GM23338 (cell line): ENCODE measurements at regions not wholly inside any gene's neighbourhood (a gene's known extent, or its start where the extent isn't known, plus 50 kb on each side); places are given as distances from the start of the nearest gene placed in this dataset.

Source experiments
- ATAC-seq: fragments of 200-7000 bp; cut with Tn5 transposase; 3 replicates; pipeline ENCODE4 v1.9.1; 2020
- DNase-seq: peaks from one replicate; pipeline ENCODE4 v3.0.0-alpha.2; 2015; ENCODE audit warnings: low spot score
- H2AFZ ChIP-seq: fragments of 200-600 bp; sonication (generic); 2 replicates; pipeline ENCODE4 v1.8.0; 2016; ENCODE audit warnings: antibody characterized with exemption, mild to moderate bottlenecking, moderate library complexity
- H3F3A ChIP-seq: fragments of 200-600 bp; sonication (generic); replicated peaks from 2 replicates; pipeline ENCODE4 v1.8.0; 2017; ENCODE audit warnings: antibody characterized with exemption, mixed run types, low read depth
- H3K27ac ChIP-seq: fragments of 200-600 bp; sonication (generic); 2 replicates; pipeline ENCODE4 v1.6.1; 2016; ENCODE audit warnings: low read depth
- H3K27me3 ChIP-seq: fragments of 200-600 bp; sonication (generic); 2 replicates; pipeline ENCODE4 v1.8.0; 2016; ENCODE audit warnings: mild to moderate bottlenecking, mixed run types, moderate library complexity; ENCODE audit not compliant: insufficient read depth
- H3K36me3 ChIP-seq: fragments of 200-600 bp; sonication (generic); 2 replicates; pipeline ENCODE4 v1.8.0; 2016; ENCODE audit warnings: mild to moderate bottlenecking; ENCODE audit not compliant: insufficient read depth
- H3K4me1 ChIP-seq: fragments of 200-600 bp; sonication (generic); 2 replicates; pipeline ENCODE4 v1.8.0; 2016; ENCODE audit warnings: mild to moderate bottlenecking, moderate library complexity; ENCODE audit not compliant: insufficient read depth
- H3K4me2 ChIP-seq: fragments of 200-600 bp; sonication (generic); 2 replicates; pipeline ENCODE4 v1.7.1; 2017; ENCODE audit warnings: mixed run types
- H3K4me3 ChIP-seq: fragments of 200-600 bp; sonication (generic); 2 replicates; pipeline ENCODE4 v1.6.1; 2016; ENCODE audit warnings: mixed run types
- H3K79me2 ChIP-seq: fragments of 200-600 bp; sonication (generic); replicated peaks from 2 replicates; pipeline ENCODE4 v1.8.0; 2017; ENCODE audit warnings: mild to moderate bottlenecking; ENCODE audit not compliant: insufficient read depth
- H3K9me2 ChIP-seq: fragments of 200-600 bp; sonication (generic); 2 replicates; pipeline ENCODE4 v1.8.0; 2017; ENCODE audit not compliant: insufficient read depth
- H4K20me1 ChIP-seq: fragments of 200-600 bp; sonication (generic); replicated peaks from 2 replicates; pipeline ENCODE4 v1.8.0; 2017; ENCODE audit warnings: mild to moderate bottlenecking; ENCODE audit not compliant: insufficient read depth
- H3K27ac Mint-ChIP-seq: 2 replicates; pipeline ENCODE4 v1.8.0; 2020; ENCODE audit warnings: inconsistent platforms, mild to moderate bottlenecking, moderate library complexity, mixed read lengths
- H3K27me3 Mint-ChIP-seq: 3 replicates; pipeline ENCODE4 v1.8.0; 2022; ENCODE audit warnings: low read depth, mild to moderate bottlenecking, moderate library complexity, mixed read lengths, inconsistent platforms; ENCODE audit not compliant: insufficient read depth, poor library complexity
- H3K36me3 Mint-ChIP-seq: 3 replicates; pipeline ENCODE4 v1.8.0; 2021; ENCODE audit warnings: low read depth, mild to moderate bottlenecking, inconsistent platforms, moderate library complexity, mixed read lengths
- H3K4me1 Mint-ChIP-seq: 3 replicates; pipeline ENCODE4 v1.8.0; 2020; ENCODE audit warnings: mild to moderate bottlenecking, inconsistent platforms, mixed read lengths
- H3K4me3 Mint-ChIP-seq: 3 replicates; pipeline ENCODE4 v1.8.0; 2021; ENCODE audit warnings: moderate library complexity, mild to moderate bottlenecking, inconsistent platforms, mixed read lengths
- H3K9me3 Mint-ChIP-seq: 3 replicates; pipeline ENCODE4 v1.8.0; 2020; ENCODE audit warnings: moderate library complexity, mild to moderate bottlenecking, inconsistent platforms, mixed read lengths
- CREB1 ChIP-seq: fragments of 250-450 bp; sonication (Bioruptor Pico); IDR thresholded peaks from 2 replicates; pipeline ENCODE4 v1.5.0; 2020; ENCODE audit warnings: low read depth, mild to moderate bottlenecking, moderate library complexity
- EZH2 ChIP-seq: fragments of 200-600 bp; sonication (generic); IDR thresholded peaks from one replicate; pipeline ENCODE4 v1.8.0; 2017; ENCODE audit warnings: antibody characterized with exemption, mild to moderate bottlenecking, low read depth; ENCODE audit not compliant: unreplicated experiment
- JUNB ChIP-seq: IDR thresholded peaks from one replicate; pipeline ENCODE4 v1.6.1; 2016; ENCODE audit warnings: antibody characterized with exemption; ENCODE audit not compliant: unreplicated experiment
- NANOG ChIP-seq: IDR thresholded peaks from 2 replicates; pipeline ENCODE4 v1.6.1; 2016; ENCODE audit warnings: antibody characterized with exemption, borderline replicate concordance
- POLR2AphosphoS5 ChIP-seq: IDR thresholded peaks from 2 replicates; pipeline ENCODE4 v1.6.1; 2016; ENCODE audit warnings: antibody characterized with exemption, low read depth
- STAT1 ChIP-seq: IDR thresholded peaks from one replicate; pipeline ENCODE4 v1.6.1; 2016; ENCODE audit warnings: antibody characterized with exemption; ENCODE audit not compliant: unreplicated experiment
- ZNF331 ChIP-seq: fragments of 250-450 bp; sonication (Bioruptor Pico); IDR thresholded peaks from 2 replicates; pipeline ENCODE4 v1.5.0; 2020; ENCODE audit warnings: low read depth, mild to moderate bottlenecking, moderate library complexity
- ZNF462 ChIP-seq: fragments of 250-450 bp; sonication (Bioruptor Pico); IDR thresholded peaks from 2 replicates; pipeline ENCODE4 v1.5.0; 2020; ENCODE audit warnings: mild to moderate bottlenecking, moderate library complexity
- TF ChIP-seq, protein P1 (sequence below): IDR thresholded peaks from 2 replicates; pipeline ENCODE4 v1.6.1; 2016; ENCODE audit warnings: antibody characterized with exemption
- TF ChIP-seq, protein P2 (sequence below), 2 experiments: fragments of 200-600 bp in 1 of 2; sonication (generic) in 1 of 2; conservative IDR thresholded peaks; 2 replicates each; pipeline versions ENCODE4 v1.5.1 to v1.6.1; 2016 to 2017; ENCODE audit warnings: antibody characterized with exemption in 2 of 2, low read depth in 2 of 2, mild to moderate bottlenecking in 2 of 2, moderate library complexity in 1 of 2

DNA sequence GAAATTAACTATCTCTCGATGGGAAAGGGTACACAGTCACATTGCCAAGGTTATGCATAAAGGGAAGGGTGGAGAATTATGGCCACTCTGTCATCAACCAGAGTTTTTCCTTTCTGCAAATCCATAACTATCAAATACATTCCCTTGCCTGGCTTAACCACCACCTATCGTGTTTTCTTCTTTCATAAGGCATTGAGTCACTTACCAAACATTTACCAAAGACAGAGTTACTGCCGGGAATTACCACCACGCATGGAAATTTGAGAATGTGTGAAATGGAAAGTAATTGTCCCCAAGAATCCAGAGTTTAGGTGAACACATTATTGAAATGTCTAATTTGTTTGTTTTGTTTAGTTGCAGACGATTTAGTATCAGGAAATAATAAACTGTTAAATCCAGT is 134.3 kb upstream of the LRRN1 start:
- Histone ChIP-seq H3K27me3 (no peaks in the 10 kb centered on the region), H3K4me3 (no peak overlapping the region), H2AFZ (no peak overlapping the region), H3K36me3 (peaks cover 3% of the 10 kb centered on the region; the same call in 1 of the 2 replicates), H3K4me2 (no peak overlapping the region), H3K4me1 (peaks cover 7% of the 10 kb centered on the region), H3F3A (no peaks in the 10 kb centered on the region), H3K79me2 (no peaks in the 10 kb centered on the region), H3K27ac (no peak overlapping the region), H4K20me1 (no peaks in the 10 kb centered on the region), H3K9me2 (no peaks in the 10 kb centered on the region)
- no peak for DNase-seq
- Mint-ChIP-seq H3K36me3 (peaks cover 10% of the 10 kb centered on the region), H3K9me3 (peaks cover 90% of the 10 kb centered on the region), H3K27ac (no peak overlapping the region), H3K4me1 (peaks cover 3% of the 10 kb centered on the region; the same call in 1 of the 3 replicates), H3K4me3 (no peak overlapping the region), H3K27me3 (no peaks in the 10 kb centered on the region)
- no peak for ATAC-seq
- TF ChIP-seq ZNF331 (CRISPR knock-in tag) (no peak), STAT1 (no peak), NANOG (no peak), CREB1 (no peak), EZH2 (no peak)
- TF ChIP-seq, protein P1, sequence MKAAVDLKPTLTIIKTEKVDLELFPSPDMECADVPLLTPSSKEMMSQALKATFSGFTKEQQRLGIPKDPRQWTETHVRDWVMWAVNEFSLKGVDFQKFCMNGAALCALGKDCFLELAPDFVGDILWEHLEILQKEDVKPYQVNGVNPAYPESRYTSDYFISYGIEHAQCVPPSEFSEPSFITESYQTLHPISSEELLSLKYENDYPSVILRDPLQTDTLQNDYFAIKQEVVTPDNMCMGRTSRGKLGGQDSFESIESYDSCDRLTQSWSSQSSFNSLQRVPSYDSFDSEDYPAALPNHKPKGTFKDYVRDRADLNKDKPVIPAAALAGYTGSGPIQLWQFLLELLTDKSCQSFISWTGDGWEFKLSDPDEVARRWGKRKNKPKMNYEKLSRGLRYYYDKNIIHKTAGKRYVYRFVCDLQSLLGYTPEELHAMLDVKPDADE: no peak

DNA sequence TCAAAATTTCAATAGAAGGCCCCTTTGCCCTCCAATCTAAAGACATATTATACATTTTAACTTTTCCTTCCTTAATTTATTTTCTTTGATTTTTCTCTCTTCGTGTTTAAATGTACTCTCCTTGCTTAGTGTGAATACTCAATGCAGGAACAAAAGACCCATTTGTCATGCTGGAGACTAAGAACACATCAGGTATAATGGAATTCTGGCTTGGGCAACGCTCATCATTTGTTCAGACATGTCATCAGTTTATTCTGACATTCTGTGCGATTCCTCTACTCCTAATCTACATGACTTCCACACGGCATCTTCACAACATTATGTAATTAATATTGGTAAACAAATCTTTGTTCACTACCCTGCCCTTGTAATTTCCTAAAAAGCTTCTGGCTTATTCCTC is 136.6 kb upstream of the LRRN1 start:
- no peak overlapping the region for H3K27ac Mint-ChIP-seq
- H3K4me3 Mint-ChIP-seq: no peak overlapping the region
- no peaks in the 10 kb centered on the region for H3K27me3 ChIP-seq
- peaks cover 3% of the 10 kb centered on the region; the same call in 1 of the 2 replicates for H3K36me3 ChIP-seq
- H2AFZ ChIP-seq: no peak overlapping the region
- H3K27ac ChIP-seq: no peak overlapping the region
- no peaks in the 10 kb centered on the region for H3K27me3 Mint-ChIP-seq
- ATAC-seq: no peak
- H3K4me2 ChIP-seq: peak overlapping the region; percentile 34; the same call in 1 of the 2 replicates
- no peaks in the 10 kb centered on the region for H3F3A ChIP-seq
- no peaks in the 10 kb centered on the region for H4K20me1 ChIP-seq
- DNase-seq: no peak
- H3K4me3 ChIP-seq: no peak overlapping the region
- no peaks in the 10 kb centered on the region for H3K9me2 ChIP-seq
- H3K79me2 ChIP-seq: no peaks in the 10 kb centered on the region
- peaks cover 11% of the 10 kb centered on the region for H3K36me3 Mint-ChIP-seq
- peaks cover 7% of the 10 kb centered on the region for H3K4me1 ChIP-seq
- H3K4me1 Mint-ChIP-seq: peaks cover 3% of the 10 kb centered on the region; the same call in 1 of the 3 replicates
- peaks cover 89% of the 10 kb centered on the region for H3K9me3 Mint-ChIP-seq
- TF ChIP-seq POLR2AphosphoS5: no peak
- no peak for TF ChIP-seq ZNF331 (CRISPR knock-in tag)
- TF ChIP-seq, protein P2, sequence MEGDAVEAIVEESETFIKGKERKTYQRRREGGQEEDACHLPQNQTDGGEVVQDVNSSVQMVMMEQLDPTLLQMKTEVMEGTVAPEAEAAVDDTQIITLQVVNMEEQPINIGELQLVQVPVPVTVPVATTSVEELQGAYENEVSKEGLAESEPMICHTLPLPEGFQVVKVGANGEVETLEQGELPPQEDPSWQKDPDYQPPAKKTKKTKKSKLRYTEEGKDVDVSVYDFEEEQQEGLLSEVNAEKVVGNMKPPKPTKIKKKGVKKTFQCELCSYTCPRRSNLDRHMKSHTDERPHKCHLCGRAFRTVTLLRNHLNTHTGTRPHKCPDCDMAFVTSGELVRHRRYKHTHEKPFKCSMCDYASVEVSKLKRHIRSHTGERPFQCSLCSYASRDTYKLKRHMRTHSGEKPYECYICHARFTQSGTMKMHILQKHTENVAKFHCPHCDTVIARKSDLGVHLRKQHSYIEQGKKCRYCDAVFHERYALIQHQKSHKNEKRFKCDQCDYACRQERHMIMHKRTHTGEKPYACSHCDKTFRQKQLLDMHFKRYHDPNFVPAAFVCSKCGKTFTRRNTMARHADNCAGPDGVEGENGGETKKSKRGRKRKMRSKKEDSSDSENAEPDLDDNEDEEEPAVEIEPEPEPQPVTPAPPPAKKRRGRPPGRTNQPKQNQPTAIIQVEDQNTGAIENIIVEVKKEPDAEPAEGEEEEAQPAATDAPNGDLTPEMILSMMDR (conservative IDR thresholded peaks at IDR 0.05; ENCODE audit: low read depth in 2 of 2): no peak
- TF ChIP-seq NANOG: no peak
- no peak for TF ChIP-seq JUNB
- no peak for TF ChIP-seq ZNF462 (CRISPR knock-in tag)
